HL-60 (cell line): ENCODE measurements at regions not wholly inside any gene's neighbourhood (a gene's known extent, or its start where the extent isn't known, plus 50 kb on each side); places are given as distances from the start of the nearest gene placed in this dataset.

Source experiments
- DNase-seq, 2 experiments: peaks; one replicate each; pipeline ENCODE4 v3.0.0-alpha.2; 2010 to 2020; ENCODE audit warnings: low read depth in 1 of 2, low spot score in 1 of 2
- H3K27ac ChIP-seq: fragments of 250-450 bp; sonication (Bioruptor Pico); replicated peaks from 2 replicates; pipeline ENCODE4 v1.5.1; 2020; ENCODE audit warnings: mild to moderate bottlenecking, moderate library complexity
- H3K27me3 ChIP-seq: fragments of 250-450 bp; sonication (Bioruptor Pico); 2 replicates; pipeline ENCODE4 v1.5.1; 2021; ENCODE audit warnings: mild to moderate bottlenecking, moderate library complexity; ENCODE audit not compliant: insufficient read depth, poor library complexity, severe bottlenecking
- H3K4me3 ChIP-seq: replicated peaks from 2 replicates; pipeline ENCODE4 v1.5.1; 2011; ENCODE audit warnings: mild to moderate bottlenecking, control low read depth, low read length; ENCODE audit not compliant: insufficient read depth
- GABPA ChIP-seq: IDR thresholded peaks from 2 replicates; pipeline ENCODE4 v1.6.1; 2012; ENCODE audit warnings: low read depth
- POLR2AphosphoS5 ChIP-seq: IDR thresholded peaks from 2 replicates; pipeline ENCODE4 v1.6.1; 2012; ENCODE audit warnings: low read depth
- SPI1 ChIP-seq: IDR thresholded peaks from 2 replicates; pipeline ENCODE4 v1.6.1; 2012; ENCODE audit warnings: low read depth, mild to moderate bottlenecking, borderline replicate concordance
- TF ChIP-seq, protein P1 (sequence below): IDR thresholded peaks from 2 replicates; pipeline ENCODE4 v1.6.1; 2012; ENCODE audit warnings: low read depth; ENCODE audit not compliant: insufficient replicate concordance
- TF ChIP-seq, protein P2 (sequence below): IDR thresholded peaks from one replicate; pipeline ENCODE4 v1.5.1; 2011; ENCODE audit warnings: low read length, control low read depth, inconsistent platforms; ENCODE audit not compliant: insufficient read depth

DNA sequence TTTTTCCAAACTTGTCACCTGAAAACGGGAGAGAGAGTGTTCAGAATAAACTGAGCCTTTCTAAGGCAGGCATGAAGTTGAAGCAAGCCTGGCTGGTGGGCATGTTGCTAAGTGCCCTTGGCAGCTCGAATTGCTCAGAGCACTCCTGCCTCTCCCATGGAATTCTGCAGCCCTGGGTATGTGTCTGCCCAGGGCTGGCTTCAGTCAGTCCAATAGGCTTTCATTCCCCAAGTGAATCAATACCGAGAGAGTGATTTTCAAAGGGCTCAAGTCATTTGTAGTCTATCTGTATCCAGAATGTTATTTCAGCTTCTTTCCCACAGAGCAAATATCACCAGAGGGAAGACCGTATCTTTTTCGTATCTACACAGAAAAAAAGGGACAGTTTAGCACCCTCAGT lies 415.5 kb upstream of the COBL start:
- Histone ChIP-seq H3K27ac (no peak overlapping the region), H3K27me3 (no peaks in the 10 kb centered on the region), H3K4me3 (no peak overlapping the region)
- DNase-seq: no peak
- TF ChIP-seq, protein P1, sequence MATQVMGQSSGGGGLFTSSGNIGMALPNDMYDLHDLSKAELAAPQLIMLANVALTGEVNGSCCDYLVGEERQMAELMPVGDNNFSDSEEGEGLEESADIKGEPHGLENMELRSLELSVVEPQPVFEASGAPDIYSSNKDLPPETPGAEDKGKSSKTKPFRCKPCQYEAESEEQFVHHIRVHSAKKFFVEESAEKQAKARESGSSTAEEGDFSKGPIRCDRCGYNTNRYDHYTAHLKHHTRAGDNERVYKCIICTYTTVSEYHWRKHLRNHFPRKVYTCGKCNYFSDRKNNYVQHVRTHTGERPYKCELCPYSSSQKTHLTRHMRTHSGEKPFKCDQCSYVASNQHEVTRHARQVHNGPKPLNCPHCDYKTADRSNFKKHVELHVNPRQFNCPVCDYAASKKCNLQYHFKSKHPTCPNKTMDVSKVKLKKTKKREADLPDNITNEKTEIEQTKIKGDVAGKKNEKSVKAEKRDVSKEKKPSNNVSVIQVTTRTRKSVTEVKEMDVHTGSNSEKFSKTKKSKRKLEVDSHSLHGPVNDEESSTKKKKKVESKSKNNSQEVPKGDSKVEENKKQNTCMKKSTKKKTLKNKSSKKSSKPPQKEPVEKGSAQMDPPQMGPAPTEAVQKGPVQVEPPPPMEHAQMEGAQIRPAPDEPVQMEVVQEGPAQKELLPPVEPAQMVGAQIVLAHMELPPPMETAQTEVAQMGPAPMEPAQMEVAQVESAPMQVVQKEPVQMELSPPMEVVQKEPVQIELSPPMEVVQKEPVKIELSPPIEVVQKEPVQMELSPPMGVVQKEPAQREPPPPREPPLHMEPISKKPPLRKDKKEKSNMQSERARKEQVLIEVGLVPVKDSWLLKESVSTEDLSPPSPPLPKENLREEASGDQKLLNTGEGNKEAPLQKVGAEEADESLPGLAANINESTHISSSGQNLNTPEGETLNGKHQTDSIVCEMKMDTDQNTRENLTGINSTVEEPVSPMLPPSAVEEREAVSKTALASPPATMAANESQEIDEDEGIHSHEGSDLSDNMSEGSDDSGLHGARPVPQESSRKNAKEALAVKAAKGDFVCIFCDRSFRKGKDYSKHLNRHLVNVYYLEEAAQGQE: no peak

DNA sequence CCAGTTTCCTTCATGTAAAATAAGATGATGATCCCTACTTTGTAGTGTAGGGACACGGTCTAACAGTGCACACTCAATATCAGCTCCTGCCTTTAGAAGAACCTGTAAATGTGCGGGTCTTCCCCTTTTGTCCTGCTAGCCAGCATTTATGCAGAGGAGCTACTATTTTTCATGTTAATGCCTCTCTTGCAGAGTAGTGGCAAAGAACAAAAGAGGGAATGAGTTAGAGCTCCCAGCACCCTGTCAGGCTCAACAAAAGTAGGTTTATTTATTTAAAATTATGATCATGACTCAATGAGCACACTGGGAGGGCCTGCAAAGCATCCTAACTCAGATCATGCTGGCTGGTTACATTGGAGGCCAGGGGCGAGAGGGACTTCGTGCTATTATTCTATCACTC lies 414.5 kb upstream of the COBL start:
- no peak for DNase-seq
- no peaks in the 10 kb centered on the region for H3K27me3 ChIP-seq
- no peak for TF ChIP-seq GABPA
- no peak for TF ChIP-seq POLR2AphosphoS5
- TF ChIP-seq, protein P1: no peak
- TF ChIP-seq SPI1: no peak
- TF ChIP-seq, protein P2, sequence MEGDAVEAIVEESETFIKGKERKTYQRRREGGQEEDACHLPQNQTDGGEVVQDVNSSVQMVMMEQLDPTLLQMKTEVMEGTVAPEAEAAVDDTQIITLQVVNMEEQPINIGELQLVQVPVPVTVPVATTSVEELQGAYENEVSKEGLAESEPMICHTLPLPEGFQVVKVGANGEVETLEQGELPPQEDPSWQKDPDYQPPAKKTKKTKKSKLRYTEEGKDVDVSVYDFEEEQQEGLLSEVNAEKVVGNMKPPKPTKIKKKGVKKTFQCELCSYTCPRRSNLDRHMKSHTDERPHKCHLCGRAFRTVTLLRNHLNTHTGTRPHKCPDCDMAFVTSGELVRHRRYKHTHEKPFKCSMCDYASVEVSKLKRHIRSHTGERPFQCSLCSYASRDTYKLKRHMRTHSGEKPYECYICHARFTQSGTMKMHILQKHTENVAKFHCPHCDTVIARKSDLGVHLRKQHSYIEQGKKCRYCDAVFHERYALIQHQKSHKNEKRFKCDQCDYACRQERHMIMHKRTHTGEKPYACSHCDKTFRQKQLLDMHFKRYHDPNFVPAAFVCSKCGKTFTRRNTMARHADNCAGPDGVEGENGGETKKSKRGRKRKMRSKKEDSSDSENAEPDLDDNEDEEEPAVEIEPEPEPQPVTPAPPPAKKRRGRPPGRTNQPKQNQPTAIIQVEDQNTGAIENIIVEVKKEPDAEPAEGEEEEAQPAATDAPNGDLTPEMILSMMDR: no peak
- H3K27ac ChIP-seq: no peak overlapping the region
- H3K4me3 ChIP-seq: no peak overlapping the region

DNA sequence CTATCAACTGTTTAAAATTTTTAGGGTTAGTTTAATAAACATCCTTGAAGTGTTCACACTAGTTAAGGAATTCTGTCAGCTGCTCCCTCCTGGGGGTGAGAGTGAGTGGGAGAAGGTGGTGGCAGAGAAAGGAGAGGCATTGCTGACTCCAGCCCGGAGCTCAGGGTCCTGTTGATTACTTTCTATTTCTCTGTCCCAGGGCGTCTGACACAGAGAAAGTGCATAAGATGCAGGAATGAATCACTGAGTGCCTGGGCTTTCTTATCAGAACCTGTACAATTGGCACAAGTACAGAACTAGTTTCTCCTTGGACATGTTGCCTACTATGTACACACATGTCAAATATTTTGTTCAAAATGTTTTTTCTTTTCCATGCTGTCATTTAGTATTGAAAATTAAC lies 410.8 kb upstream of the COBL start:
- Histone ChIP-seq H3K27me3 (no peaks in the 10 kb centered on the region), H3K4me3 (no peak overlapping the region), H3K27ac (no peak overlapping the region)
- no peak for DNase-seq
- TF ChIP-seq, protein P2: no peak
- TF ChIP-seq POLR2AphosphoS5 (no peak), SPI1 (no peak), GABPA (no peak)
- TF ChIP-seq, protein P1: no peak

DNA sequence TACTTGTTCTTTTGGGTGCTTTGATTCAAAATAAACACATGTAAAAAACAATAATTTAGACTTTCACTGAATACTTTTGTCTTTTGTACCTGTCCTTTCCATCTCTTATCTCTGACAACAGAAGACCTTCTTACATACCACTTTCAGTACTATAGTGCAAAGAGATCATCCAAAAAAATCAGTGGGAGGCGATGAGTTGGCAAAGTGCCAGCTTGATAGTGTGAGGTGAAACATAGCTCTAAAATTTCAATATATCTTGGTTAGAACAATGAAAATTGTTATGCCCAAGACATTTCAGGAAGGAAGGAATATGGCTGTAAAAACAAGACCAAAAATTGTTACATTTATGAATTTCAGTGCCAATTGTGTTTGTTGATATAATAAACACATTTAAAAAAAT lies 390.2 kb upstream of the COBL start:
- TF ChIP-seq GABPA (no peak), SPI1 (no peak), POLR2AphosphoS5 (no peak)
- TF ChIP-seq, protein P1: no peak
- TF ChIP-seq, protein P2: no peak
- H3K27ac ChIP-seq: no peak overlapping the region
- H3K27me3 ChIP-seq: no peaks in the 10 kb centered on the region
- H3K4me3 ChIP-seq: no peak overlapping the region
- DNase-seq: no peak
